HCT116 (cell line): ENCODE measurements at regions not wholly inside any gene's neighbourhood (a gene's known extent, or its start where the extent isn't known, plus 50 kb on each side); places are given as distances from the start of the nearest gene placed in this dataset.

Experiments
- ATAC-seq: fragments of 200-7000 bp; cut with Tn5 transposase; 2 replicates; pipeline ENCODE4 v1.9.1; 2020; ENCODE audit warnings: mild to moderate bottlenecking, moderate library complexity
- BruUV-seq: library from RNA; stranded (reverse); fragments of 400-500 nt; replicated peaks from 2 replicates; lab custom pipeline; 2021; lab: Mats Ljungman, UMichigan
- CTCF ChIA-PET: fragments of 300-600 bp; sonication (Branson Sonifier 250); formaldehyde crosslinking; loops from one replicate; lab custom pipeline; 2021; ENCODE audit warnings: antibody characterized with exemption; lab: Charles Lee
- POLR2A ChIA-PET: fragments of 300-600, 350-600 bp; sonication (Branson Sonifier 250); formaldehyde crosslinking; loops from one replicate; lab custom pipeline; 2021; ENCODE audit warnings: antibody characterized with exemption; lab: Charles Lee
- RAD21 ChIA-PET, 2 experiments: fragments of 300-600 bp; sonication (Branson Sonifier 250); formaldehyde crosslinking; loops; one replicate each; lab custom pipeline; 2023; ENCODE audit warnings: low total read pairs in 2 of 2; ENCODE audit not compliant: uncharacterized antibody in 2 of 2, unreplicated experiment in 2 of 2, low non-redundant PET in 1 of 2; lab: Charles Lee
- DNase-seq: peaks from one replicate; pipeline ENCODE4 v3.0.0-alpha.2; 2010; ENCODE audit warnings: low read depth, low spot score
- H2AFZ ChIP-seq: fragments of 200-600 bp; shearing (Covaris generic), sonication (generic); 2 replicates; pipeline ENCODE4 v1.6.1; 2017; ENCODE audit warnings: low read depth, mixed run types, mixed read lengths, antibody characterized with exemption, low read length; ENCODE audit not compliant: poor library complexity, severe bottlenecking
- H3K27ac ChIP-seq: 2 replicates; pipeline ENCODE4 v1.5.1; 2012; ENCODE audit warnings: low read depth, low read length
- H3K27me3 ChIP-seq: fragments of 200-600 bp; sonication (generic); 2 replicates; pipeline ENCODE4 v1.6.1; 2016; ENCODE audit warnings: mixed run types, low read length, mixed read lengths; ENCODE audit not compliant: insufficient read depth
- H3K36me3 ChIP-seq, 2 experiments: fragments of 200-500 bp in 1 of 2; fragments of 200-600 bp in 1 of 2; sonication (Bioruptor generic) in 1 of 2; sonication (generic) in 1 of 2; 2 replicates each; pipeline versions ENCODE4 v1.5.1 to v1.6.1; 2014 to 2016; ENCODE audit warnings: low read length in 2 of 2, inconsistent platforms in 1 of 2, mixed read lengths in 1 of 2, mixed run types in 1 of 2; ENCODE audit not compliant: insufficient read depth in 2 of 2, control insufficient read depth in 1 of 2
- H3K4me1 ChIP-seq, 2 experiments: fragments of 200-600 bp in 1 of 2; sonication (generic) in 1 of 2; 2 replicates each; pipeline versions ENCODE4 v1.5.1 to v1.6.1; 2012 to 2017; ENCODE audit warnings: low read length in 2 of 2, inconsistent platforms in 1 of 2, mild to moderate bottlenecking in 1 of 2, mixed read lengths in 1 of 2, mixed run types in 1 of 2, moderate library complexity in 1 of 2; ENCODE audit not compliant: insufficient read depth in 2 of 2, control insufficient read depth in 1 of 2
- H3K4me2 ChIP-seq: fragments of 200-600 bp; sonication (generic); 2 replicates; pipeline ENCODE4 v1.6.1; 2017; ENCODE audit warnings: mixed run types, low read length, mixed read lengths
- H3K4me3 ChIP-seq, 2 experiments: fragments of 200-600 bp in 1 of 2; sonication (generic) in 1 of 2; replicated peaks in 1 of 2; 2 replicates each; pipeline ENCODE4 v1.5.1; 2011 to 2016; ENCODE audit warnings: low read length in 2 of 2, control low read depth in 1 of 2, low read depth in 1 of 2, mild to moderate bottlenecking in 1 of 2, mixed read lengths in 1 of 2, mixed run types in 1 of 2
- H3K79me2 ChIP-seq: fragments of 200-600 bp; sonication (generic); 2 replicates; pipeline ENCODE4 v1.6.1; 2017; ENCODE audit warnings: mild to moderate bottlenecking, mixed run types, low read length, moderate library complexity, mixed read lengths; ENCODE audit not compliant: insufficient read depth
- H3K9ac ChIP-seq: fragments of 200-600 bp; sonication (generic); 2 replicates; pipeline ENCODE4 v1.6.1; 2016; ENCODE audit warnings: low read length, mixed read lengths
- H3K9me2 ChIP-seq: fragments of 200-600 bp; sonication (generic), shearing (Covaris generic); 2 replicates; pipeline ENCODE4 v1.6.1; 2017; ENCODE audit warnings: mixed run types, mild to moderate bottlenecking, moderate library complexity; ENCODE audit not compliant: insufficient read depth
- H3K9me3 ChIP-seq, 2 experiments: fragments of 200-500 bp in 1 of 2; fragments of 200-600 bp in 1 of 2; sonication (Bioruptor generic) in 1 of 2; sonication (generic) in 1 of 2; 2 replicates each; pipeline ENCODE4 v1.6.1; 2014 to 2017; ENCODE audit warnings: low read length in 2 of 2, mixed read lengths in 2 of 2, inconsistent platforms in 1 of 2, low read depth in 1 of 2, mild to moderate bottlenecking in 1 of 2, mixed run types in 1 of 2, moderate library complexity in 1 of 2; ENCODE audit not compliant: control insufficient read depth in 1 of 2, insufficient read depth in 1 of 2
- H4K20me1 ChIP-seq: fragments of 200-600 bp; sonication (generic), shearing (Covaris generic); 2 replicates; pipeline ENCODE4 v1.6.1; 2017; ENCODE audit warnings: mixed run types, mild to moderate bottlenecking, moderate library complexity; ENCODE audit not compliant: insufficient read depth
- CBX3 ChIP-seq: IDR thresholded peaks from 2 replicates; pipeline ENCODE4 v1.6.1; 2012; ENCODE audit warnings: low read depth
- ELF1 ChIP-seq: IDR thresholded peaks from 2 replicates; pipeline ENCODE4 v1.6.1; 2012; ENCODE audit warnings: low read depth, borderline replicate concordance
- EZH2 ChIP-seq: fragments of 200-600 bp; sonication (generic); IDR thresholded peaks from 2 replicates; pipeline ENCODE4 v1.6.1; 2017; ENCODE audit warnings: antibody characterized with exemption, mixed run types
- FOSL1 ChIP-seq: IDR thresholded peaks from 2 replicates; pipeline ENCODE4 v1.6.1; 2012; ENCODE audit warnings: low read depth
- JUND ChIP-seq: IDR thresholded peaks from 2 replicates; pipeline ENCODE4 v1.6.1; 2012
- POLR2A ChIP-seq: IDR thresholded peaks from 2 replicates; pipeline ENCODE4 v1.7.0; 2011; ENCODE audit warnings: borderline replicate concordance; ENCODE audit not compliant: insufficient read depth, insufficient read length; ENCODE audit errors: extremely low read depth
- POLR2AphosphoS5 ChIP-seq: IDR thresholded peaks from 2 replicates; pipeline ENCODE4 v1.6.1; 2011; ENCODE audit warnings: mild to moderate bottlenecking, low read depth, low read length, moderate library complexity
- RAD21 ChIP-seq: IDR thresholded peaks from 2 replicates; pipeline ENCODE4 v1.6.1; 2012; ENCODE audit warnings: low read depth, mild to moderate bottlenecking
- SIN3A ChIP-seq: IDR thresholded peaks from 2 replicates; pipeline ENCODE4 v1.6.1; 2012; ENCODE audit warnings: low read depth
- SRF ChIP-seq: IDR thresholded peaks from 2 replicates; pipeline ENCODE4 v1.6.1; 2012; ENCODE audit warnings: low read depth
- TCF7L2 ChIP-seq: IDR thresholded peaks from 2 replicates; pipeline ENCODE4 v1.7.0; 2011; ENCODE audit warnings: borderline replicate concordance, inconsistent platforms; ENCODE audit not compliant: insufficient read depth, insufficient read length; ENCODE audit errors: extremely low read depth
- YY1 ChIP-seq: IDR thresholded peaks from 2 replicates; pipeline ENCODE4 v1.6.1; 2011; ENCODE audit warnings: low read length, low read depth, moderate library complexity, mild to moderate bottlenecking; ENCODE audit not compliant: insufficient replicate concordance; ENCODE audit errors: extremely low read depth
- ZFX ChIP-seq: fragments of 450-650 bp; IDR thresholded peaks from 2 replicates; pipeline ENCODE4 v1.6.1; 2017
- ZNF274 ChIP-seq: fragments of 200-500 bp; sonication (Bioruptor generic); IDR thresholded peaks from 2 replicates; pipeline ENCODE4 v1.6.1; 2014; ENCODE audit warnings: mild to moderate bottlenecking, low read depth, low read length, inconsistent platforms
- intact Hi-C: fragments of 100-400 bp; cut with micrococcal nuclease; formaldehyde crosslinking; loops from 2 replicates; pipeline ENCODE4 v1.10.0; 2022
- TF ChIP-seq, protein P1 (sequence below): IDR thresholded peaks from 2 replicates; pipeline ENCODE4 v1.6.1; 2012; ENCODE audit warnings: low read depth
- TF ChIP-seq, protein P2 (sequence below): IDR thresholded peaks from 2 replicates; pipeline ENCODE4 v1.6.1; 2012
- TF ChIP-seq, protein P3 (sequence below), 3 experiments: fragments of 200-600 bp in 1 of 3; sonication (generic) in 1 of 3; IDR thresholded peaks in 2 of 3; conservative IDR thresholded peaks in 1 of 3; 2 replicates each; pipeline ENCODE4 v1.5.1; 2012 to 2017; ENCODE audit warnings: low read depth in 2 of 3, low read length in 2 of 3, antibody characterized with exemption in 1 of 3, borderline replicate concordance in 1 of 3, control low read depth in 1 of 3, mild to moderate bottlenecking in 1 of 3, mixed read lengths in 1 of 3, mixed run types in 1 of 3, moderate library complexity in 1 of 3; ENCODE audit not compliant: insufficient read depth in 1 of 3
- TF ChIP-seq, protein P4 (sequence below): IDR thresholded peaks from 2 replicates; pipeline ENCODE4 v1.6.1; 2012

DNA sequence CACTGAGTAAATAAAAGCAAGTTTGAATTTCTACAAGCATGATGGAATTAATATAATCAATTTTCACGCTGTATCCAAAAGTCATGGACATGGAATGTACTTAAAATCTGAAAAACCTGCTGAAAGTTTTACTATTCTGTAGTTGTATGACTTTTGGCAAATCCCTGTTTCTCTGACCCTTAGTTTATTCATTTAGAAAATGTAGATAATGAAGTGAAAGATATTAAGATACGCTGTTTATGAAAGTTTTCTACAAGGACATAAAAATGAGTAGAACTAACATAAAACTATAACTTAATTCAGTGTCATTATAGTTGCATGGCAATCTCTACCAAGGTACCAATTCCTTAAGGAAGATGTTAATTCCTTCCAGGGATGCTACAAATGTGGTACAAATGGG lies 363.2 kb upstream of the MPDZ start:
- Histone ChIP-seq H3K36me3 (no peaks in the 10 kb centered on the region), H3K9me2 (no peaks in the 10 kb centered on the region), H2AFZ (no peak overlapping the region), H3K4me3 (no peak overlapping the region), H3K79me2 (no peaks in the 10 kb centered on the region), H4K20me1 (no peaks in the 10 kb centered on the region), H3K27me3 (no peaks in the 10 kb centered on the region), H3K9me3 (peaks cover 0 to 11% of the 10 kb centered on the region in 2 experiments; a peak in 1 of 4 replicates), H3K27ac (no peak overlapping the region), H3K4me1 (no peaks in the 10 kb centered on the region), H3K4me2 (no peak overlapping the region), H3K9ac (no peak overlapping the region)
- POLR2A ChIA-PET = no interaction called here
- no TSS peak for BruUV-seq
- intact Hi-C loops = no loop called here
- RAD21 ChIA-PET = no interaction called here
- DNase-seq (no peak), ATAC-seq (no peak)
- CTCF ChIA-PET = no interaction called here
- no peak for TF ChIP-seq JUND
- TF ChIP-seq FOSL1 = no peak
- TF ChIP-seq, protein P1, sequence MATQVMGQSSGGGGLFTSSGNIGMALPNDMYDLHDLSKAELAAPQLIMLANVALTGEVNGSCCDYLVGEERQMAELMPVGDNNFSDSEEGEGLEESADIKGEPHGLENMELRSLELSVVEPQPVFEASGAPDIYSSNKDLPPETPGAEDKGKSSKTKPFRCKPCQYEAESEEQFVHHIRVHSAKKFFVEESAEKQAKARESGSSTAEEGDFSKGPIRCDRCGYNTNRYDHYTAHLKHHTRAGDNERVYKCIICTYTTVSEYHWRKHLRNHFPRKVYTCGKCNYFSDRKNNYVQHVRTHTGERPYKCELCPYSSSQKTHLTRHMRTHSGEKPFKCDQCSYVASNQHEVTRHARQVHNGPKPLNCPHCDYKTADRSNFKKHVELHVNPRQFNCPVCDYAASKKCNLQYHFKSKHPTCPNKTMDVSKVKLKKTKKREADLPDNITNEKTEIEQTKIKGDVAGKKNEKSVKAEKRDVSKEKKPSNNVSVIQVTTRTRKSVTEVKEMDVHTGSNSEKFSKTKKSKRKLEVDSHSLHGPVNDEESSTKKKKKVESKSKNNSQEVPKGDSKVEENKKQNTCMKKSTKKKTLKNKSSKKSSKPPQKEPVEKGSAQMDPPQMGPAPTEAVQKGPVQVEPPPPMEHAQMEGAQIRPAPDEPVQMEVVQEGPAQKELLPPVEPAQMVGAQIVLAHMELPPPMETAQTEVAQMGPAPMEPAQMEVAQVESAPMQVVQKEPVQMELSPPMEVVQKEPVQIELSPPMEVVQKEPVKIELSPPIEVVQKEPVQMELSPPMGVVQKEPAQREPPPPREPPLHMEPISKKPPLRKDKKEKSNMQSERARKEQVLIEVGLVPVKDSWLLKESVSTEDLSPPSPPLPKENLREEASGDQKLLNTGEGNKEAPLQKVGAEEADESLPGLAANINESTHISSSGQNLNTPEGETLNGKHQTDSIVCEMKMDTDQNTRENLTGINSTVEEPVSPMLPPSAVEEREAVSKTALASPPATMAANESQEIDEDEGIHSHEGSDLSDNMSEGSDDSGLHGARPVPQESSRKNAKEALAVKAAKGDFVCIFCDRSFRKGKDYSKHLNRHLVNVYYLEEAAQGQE = no peak
- no peak for TF ChIP-seq YY1
- TF ChIP-seq POLR2A = no peak
- TF ChIP-seq EZH2 = no peak
- TF ChIP-seq, protein P2, sequence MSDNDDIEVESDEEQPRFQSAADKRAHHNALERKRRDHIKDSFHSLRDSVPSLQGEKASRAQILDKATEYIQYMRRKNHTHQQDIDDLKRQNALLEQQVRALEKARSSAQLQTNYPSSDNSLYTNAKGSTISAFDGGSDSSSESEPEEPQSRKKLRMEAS = no peak
- TF ChIP-seq ZFX = no peak
- TF ChIP-seq ELF1 = no peak
- TF ChIP-seq ZNF274 = no peak
- no peak for TF ChIP-seq RAD21
- TF ChIP-seq CBX3 = no peak
- TF ChIP-seq SIN3A = no peak
- TF ChIP-seq SRF = no peak
- TF ChIP-seq, protein P3, sequence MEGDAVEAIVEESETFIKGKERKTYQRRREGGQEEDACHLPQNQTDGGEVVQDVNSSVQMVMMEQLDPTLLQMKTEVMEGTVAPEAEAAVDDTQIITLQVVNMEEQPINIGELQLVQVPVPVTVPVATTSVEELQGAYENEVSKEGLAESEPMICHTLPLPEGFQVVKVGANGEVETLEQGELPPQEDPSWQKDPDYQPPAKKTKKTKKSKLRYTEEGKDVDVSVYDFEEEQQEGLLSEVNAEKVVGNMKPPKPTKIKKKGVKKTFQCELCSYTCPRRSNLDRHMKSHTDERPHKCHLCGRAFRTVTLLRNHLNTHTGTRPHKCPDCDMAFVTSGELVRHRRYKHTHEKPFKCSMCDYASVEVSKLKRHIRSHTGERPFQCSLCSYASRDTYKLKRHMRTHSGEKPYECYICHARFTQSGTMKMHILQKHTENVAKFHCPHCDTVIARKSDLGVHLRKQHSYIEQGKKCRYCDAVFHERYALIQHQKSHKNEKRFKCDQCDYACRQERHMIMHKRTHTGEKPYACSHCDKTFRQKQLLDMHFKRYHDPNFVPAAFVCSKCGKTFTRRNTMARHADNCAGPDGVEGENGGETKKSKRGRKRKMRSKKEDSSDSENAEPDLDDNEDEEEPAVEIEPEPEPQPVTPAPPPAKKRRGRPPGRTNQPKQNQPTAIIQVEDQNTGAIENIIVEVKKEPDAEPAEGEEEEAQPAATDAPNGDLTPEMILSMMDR (IDR thresholded peaks at IDR 0.05 in 2 of 3, conservative IDR thresholded peaks at IDR 0.05 in 1 of 3; ENCODE audit: borderline replicate concordance in 1 of 3, insufficient read depth in 1 of 3, low read depth in 2 of 3, low read length in 2 of 3) = no peak
- TF ChIP-seq, protein P4, sequence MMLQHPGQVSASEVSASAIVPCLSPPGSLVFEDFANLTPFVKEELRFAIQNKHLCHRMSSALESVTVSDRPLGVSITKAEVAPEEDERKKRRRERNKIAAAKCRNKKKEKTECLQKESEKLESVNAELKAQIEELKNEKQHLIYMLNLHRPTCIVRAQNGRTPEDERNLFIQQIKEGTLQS = no peak
- TF ChIP-seq TCF7L2 = no peak
- no peak for TF ChIP-seq POLR2AphosphoS5
